Upper lobe of left lung (tissue), 6 donors: ENCODE measurements at regions not wholly inside any gene's neighbourhood (a gene's known extent, or its start where the extent isn't known, plus 50 kb on each side); places are given as distances from the start of the nearest gene placed in this dataset.

Experiments
- ATAC-seq, 2 donors: fragments of 200-7000 bp; cut with Tn5 transposase; one replicate each; pipeline ENCODE4 v1.9.1; 2022; ENCODE audit warnings: mild to moderate bottlenecking in 2 of 2, moderate library complexity in 2 of 2; ENCODE audit not compliant: low FRiP score in 2 of 2
- DNase-seq, 2 donors: peaks; one replicate each; pipeline ENCODE4 v3.0.0-alpha.2; 2019 to 2020
- H3K27ac ChIP-seq, 4 donors: fragments of 200-600 bp; sonication (generic); one replicate each; pipeline ENCODE4 v1.5.1; 2016 to 2019
- H3K27me3 ChIP-seq, 4 donors: fragments of 200-600 bp; sonication (generic); one replicate each; pipeline ENCODE4 v1.5.1; 2017 to 2019
- H3K36me3 ChIP-seq, 4 donors: fragments of 200-600 bp; sonication (generic); one replicate each; pipeline ENCODE4 v1.5.1; 2016 to 2019
- H3K4me1 ChIP-seq, 4 donors: fragments of 200-600 bp; sonication (generic); one replicate each; pipeline ENCODE4 v1.5.1; 2018 to 2019
- H3K4me3 ChIP-seq, 4 donors: fragments of 200-600 bp; sonication (generic); one replicate each; pipeline ENCODE4 v1.5.1; 2017 to 2019; ENCODE audit warnings: mild to moderate bottlenecking in 2 of 4, moderate library complexity in 1 of 4
- H3K9me3 ChIP-seq, 4 donors: fragments of 200-600 bp; sonication (generic); one replicate each; pipeline ENCODE4 v1.5.1; 2018 to 2019
- CTCF ChIP-seq, 6 experiments: fragments of 450-650 bp in 4 of 6; fragments of 200-600 bp in 2 of 6; sonication (generic) in 2 of 6; IDR thresholded peaks; one replicate each; pipeline ENCODE4 v1.5.1; 2016 to 2019; ENCODE audit warnings: antibody characterized with exemption in 6 of 6
- EP300 ChIP-seq, 4 donors: sonication (generic); formaldehyde crosslinking; IDR thresholded peaks; one replicate each; pipeline ENCODE4 v1.5.1; 2017; ENCODE audit warnings: antibody characterized with exemption in 4 of 4, control low read depth in 2 of 4
- POLR2A ChIP-seq, 4 donors: fragments of 450-650 bp; IDR thresholded peaks; one replicate each; pipeline ENCODE4 v1.5.1; 2016 to 2017; ENCODE audit warnings: antibody characterized with exemption in 4 of 4, mild to moderate bottlenecking in 2 of 4
- POLR2AphosphoS5 ChIP-seq, 2 donors: sonication (generic); formaldehyde crosslinking; IDR thresholded peaks; one replicate each; pipeline ENCODE4 v1.5.1; 2017; ENCODE audit warnings: antibody characterized with exemption in 2 of 2
- WGBS, 2 donors: methylation state at CpG; one replicate each; pipeline ENCODE4 v1.1.5; 2017 to 2018; 5-methylcytosine and 5-hydroxymethylcytosine counted together
- donor health status: DM: no; HTN: no; CAD: no; lungs with moderate emphysema.
- donor health status: DM: no; HTN: yes; CAD: no; lungs with severe emphysema.

DNA sequence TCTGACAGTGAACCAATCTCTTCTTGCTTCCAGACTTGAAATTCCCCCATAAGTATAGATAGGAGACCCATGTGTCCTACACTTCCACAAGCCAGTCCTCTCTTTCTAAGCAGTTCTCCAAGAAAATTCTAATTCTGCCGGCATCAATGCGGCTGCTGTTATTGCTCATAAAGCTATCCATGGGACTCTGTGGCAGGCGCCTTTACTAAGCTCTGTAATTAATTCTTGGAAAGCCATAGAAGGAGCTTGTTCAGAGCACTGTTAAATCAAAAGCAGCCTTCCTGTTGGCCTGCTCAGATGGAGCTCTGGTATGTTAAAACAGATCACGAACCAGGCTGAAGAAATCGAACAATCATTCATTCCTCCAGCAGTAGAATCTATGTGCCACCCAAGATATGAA lies 244.3 kb upstream of the NFE2L3 start:
- DNase-seq (no peak), ATAC-seq (no peak)
- H3K4me1 ChIP-seq, result no peaks in the 10 kb centered on the region
- WGBS, 2 donors, result 91 to 95% methylated on average over 5 of the region's 5 CpGs
- no peaks in the 10 kb centered on the region for H3K9me3 ChIP-seq
- no peak overlapping the region for H3K4me3 ChIP-seq
- no peaks in the 10 kb centered on the region for H3K27me3 ChIP-seq
- no peaks in the 10 kb centered on the region for H3K36me3 ChIP-seq
- H3K27ac ChIP-seq, result no peak overlapping the region
- TF ChIP-seq EP300 (IDR thresholded peaks at IDR 0.05) (no peak), POLR2AphosphoS5 (IDR thresholded peaks at IDR 0.05) (no peak)

GRCh38 chr7:25908154-25908949 lies 243.6 kb upstream of the NFE2L3 start:
- 79 to 91% methylated on average over 1 of the region's 1 CpG for WGBS, 2 donors
- no peak for TF ChIP-seq EP300 (IDR thresholded peaks at IDR 0.05)
- no peak for TF ChIP-seq CTCF (IDR thresholded peaks at IDR 0.05)
- TF ChIP-seq POLR2AphosphoS5 (IDR thresholded peaks at IDR 0.05), result no peak
- TF ChIP-seq POLR2A (IDR thresholded peaks at IDR 0.05), result no peak
- DNase-seq (no peak), ATAC-seq (no peak)
- no peaks in the 10 kb centered on the region for H3K36me3 ChIP-seq
- H3K27ac ChIP-seq, result no peak overlapping the region
- no peaks in the 10 kb centered on the region for H3K4me1 ChIP-seq
- H3K27me3 ChIP-seq, result no peaks in the 10 kb centered on the region
- H3K9me3 ChIP-seq, result no peaks in the 10 kb centered on the region
- no peak overlapping the region for H3K4me3 ChIP-seq

- ATAC-seq, result no peak
- no peak for TF ChIP-seq EP300 (IDR thresholded peaks at IDR 0.05)
- no peak for TF ChIP-seq CTCF (IDR thresholded peaks at IDR 0.05)
- no peak for TF ChIP-seq POLR2A (IDR thresholded peaks at IDR 0.05)
- no peak for TF ChIP-seq POLR2AphosphoS5 (IDR thresholded peaks at IDR 0.05)
- WGBS, 2 donors, result 74 to 76% methylated on average over 7 of the region's 7 CpGs
Measured at GRCh38 chr7:25911738-25912607, 240.0 kb upstream of the NFE2L3 start.

DNA sequence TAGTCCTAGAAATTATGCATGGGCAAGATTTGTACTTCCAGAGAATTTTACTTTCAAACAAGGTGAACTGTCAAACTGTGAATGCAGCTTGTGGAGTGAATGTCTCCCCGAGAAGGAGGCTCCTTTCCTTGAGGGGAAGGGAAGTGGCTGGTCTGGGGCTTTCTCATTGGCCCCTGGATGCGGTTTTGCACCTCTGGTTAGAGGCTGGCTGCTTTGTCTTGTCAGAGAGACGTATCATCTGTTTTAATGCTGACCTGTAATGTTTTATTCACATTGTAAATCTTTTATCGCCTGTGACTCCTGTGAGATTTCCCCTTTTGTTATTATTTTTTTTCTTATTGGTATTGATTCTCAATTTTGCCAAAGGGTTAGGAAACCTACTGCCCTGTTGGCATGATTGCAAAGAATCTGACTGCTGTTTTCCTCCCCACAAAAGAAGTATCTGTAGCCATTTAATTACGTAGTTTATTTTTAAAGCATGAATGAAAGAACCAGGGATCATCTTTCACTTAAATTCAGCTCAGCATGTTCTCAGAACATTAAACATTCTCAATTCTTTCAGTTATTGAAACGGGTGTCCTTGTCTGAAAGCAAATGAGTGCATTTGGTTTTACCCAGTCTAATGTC lies 238.3 kb upstream of the NFE2L3 start:
- no peak overlapping the region for H3K27ac ChIP-seq
- peaks cover 0 to 3% (median under 1%) of the 10 kb centered on the region in 4 donors for H3K9me3 ChIP-seq
- H3K4me3 ChIP-seq, result no peak overlapping the region
- DNase-seq (no peak), ATAC-seq (no peak)
- TF ChIP-seq EP300 (IDR thresholded peaks at IDR 0.05) (no peak), POLR2AphosphoS5 (IDR thresholded peaks at IDR 0.05) (no peak), POLR2A (IDR thresholded peaks at IDR 0.05) (no peak), CTCF (IDR thresholded peaks at IDR 0.05) (no peak)
- no peaks in the 10 kb centered on the region for H3K36me3 ChIP-seq
- 62 to 70% methylated on average over 6 of the region's 6 CpGs for WGBS, 2 donors
- no peaks in the 10 kb centered on the region for H3K27me3 ChIP-seq
- no peaks in the 10 kb centered on the region for H3K4me1 ChIP-seq

More at GRCh38 chr7:25911738-25912607, 240.0 kb upstream of the NFE2L3 start:
- no peak for DNase-seq
- no peak overlapping the region for H3K27ac ChIP-seq
- no peaks in the 10 kb centered on the region for H3K9me3 ChIP-seq
- H3K4me1 ChIP-seq, result no peaks in the 10 kb centered on the region
- H3K4me3 ChIP-seq, result no peak overlapping the region
- H3K36me3 ChIP-seq, result no peaks in the 10 kb centered on the region
- H3K27me3 ChIP-seq, result no peaks in the 10 kb centered on the region

- no peak for ATAC-seq
- no peaks in the 10 kb centered on the region for H3K36me3 ChIP-seq
- 98 to 100% methylated on average over 1 of the region's 1 CpG for WGBS, 2 donors
- no peak for DNase-seq
- H3K4me1 ChIP-seq, result no peaks in the 10 kb centered on the region
- no peaks in the 10 kb centered on the region for H3K27me3 ChIP-seq
- peaks cover 0 to 10% (median 6%) of the 10 kb centered on the region in 4 donors for H3K9me3 ChIP-seq
- TF ChIP-seq EP300 (IDR thresholded peaks at IDR 0.05), result no peak
- no peak for TF ChIP-seq CTCF (IDR thresholded peaks at IDR 0.05)
- no peak for TF ChIP-seq POLR2A (IDR thresholded peaks at IDR 0.05)
- TF ChIP-seq POLR2AphosphoS5 (IDR thresholded peaks at IDR 0.05), result no peak
- no peak overlapping the region for H3K4me3 ChIP-seq
- no peak overlapping the region for H3K27ac ChIP-seq
Measured at GRCh38 chr7:25918731-25919130, 233.3 kb upstream of the NFE2L3 start.
